Liver (tissue), 8 donors: ENCODE measurements at regions not wholly inside any gene's neighbourhood (a gene's known extent, or its start where the extent isn't known, plus 50 kb on each side); places are given as distances from the start of the nearest gene placed in this dataset.

Source experiments
- DNase-seq: peaks from one replicate; pipeline ENCODE4 v3.0.0-alpha.2; 2017; ENCODE audit warnings: low spot score
- H3K27ac ChIP-seq, 2 donors: one replicate each; pipeline ENCODE4 v1.7.0; 2013; ENCODE audit warnings: inconsistent platforms in 2 of 2, low read length in 2 of 2, control low read depth in 1 of 2, low read depth in 1 of 2, mild to moderate bottlenecking in 1 of 2
- H3K27me3 ChIP-seq, 4 donors: one replicate each; pipeline versions ENCODE4 v1.6.1 to v1.7.0; 2013; ENCODE audit warnings: low read length in 3 of 4, inconsistent platforms in 1 of 4, mild to moderate bottlenecking in 1 of 4, moderate library complexity in 1 of 4; ENCODE audit not compliant: control insufficient read depth in 4 of 4, insufficient read depth in 4 of 4
- H3K36me3 ChIP-seq, 4 donors: one replicate each; pipeline versions ENCODE4 v1.6.1 to v1.7.0; 2013; ENCODE audit warnings: low read length in 3 of 4, mild to moderate bottlenecking in 3 of 4, low read depth in 1 of 4, moderate library complexity in 1 of 4; ENCODE audit not compliant: control insufficient read depth in 4 of 4, insufficient read depth in 3 of 4
- H3K4me1 ChIP-seq, 4 donors: one replicate each; pipeline versions ENCODE4 v1.6.1 to v1.7.0; 2013; ENCODE audit warnings: low read length in 3 of 4, mild to moderate bottlenecking in 3 of 4, moderate library complexity in 1 of 4; ENCODE audit not compliant: control insufficient read depth in 4 of 4, insufficient read depth in 4 of 4
- H3K4me3 ChIP-seq, 3 donors: one replicate each; pipeline versions ENCODE4 v1.6.1 to v1.7.0; 2013; ENCODE audit warnings: low read length in 3 of 3, control low read depth in 1 of 3, low read depth in 1 of 3, mild to moderate bottlenecking in 1 of 3
- H3K9ac ChIP-seq, 2 donors: one replicate each; pipeline ENCODE4 v1.7.0; 2013; ENCODE audit warnings: low read length in 2 of 2, mild to moderate bottlenecking in 2 of 2, moderate library complexity in 2 of 2, control low read depth in 1 of 2, low read depth in 1 of 2
- H3K9me3 ChIP-seq, 4 donors: one replicate each; pipeline versions ENCODE4 v1.6.1 to v1.7.0; 2013; ENCODE audit warnings: low read length in 3 of 4; ENCODE audit not compliant: control insufficient read depth in 4 of 4
- EGR1 ChIP-seq, 2 donors: IDR thresholded peaks; 2 replicates each; pipeline ENCODE4 v1.6.1; 2016 to 2018; ENCODE audit warnings: antibody characterized with exemption in 2 of 2, low read depth in 2 of 2
- FOXA1 ChIP-seq: IDR thresholded peaks from 2 replicates; pipeline ENCODE4 v1.6.1; 2016; ENCODE audit warnings: antibody characterized with exemption
- FOXA2 ChIP-seq: IDR thresholded peaks from 2 replicates; pipeline ENCODE4 v1.6.1; 2016; ENCODE audit warnings: antibody characterized with exemption
- GABPA ChIP-seq, 2 donors: IDR thresholded peaks in 1 of 2; conservative IDR thresholded peaks in 1 of 2; 2 replicates each; pipeline ENCODE4 v1.6.1; 2016; ENCODE audit warnings: antibody characterized with exemption in 2 of 2, mild to moderate bottlenecking in 1 of 2, moderate library complexity in 1 of 2
- HNF4A ChIP-seq, 2 donors: conservative IDR thresholded peaks; 2 replicates each; pipeline ENCODE4 v1.6.1; 2016; ENCODE audit warnings: antibody characterized with exemption in 2 of 2, mild to moderate bottlenecking in 2 of 2
- HNF4G ChIP-seq: IDR thresholded peaks from 2 replicates; pipeline ENCODE4 v1.6.1; 2016; ENCODE audit warnings: antibody characterized with exemption
- JUND ChIP-seq, 2 donors: IDR thresholded peaks; 2 replicates each; pipeline ENCODE4 v1.6.1; 2016; ENCODE audit warnings: antibody characterized with exemption in 2 of 2
- MAX ChIP-seq: IDR thresholded peaks from 2 replicates; pipeline ENCODE4 v1.6.1; 2016; ENCODE audit warnings: antibody characterized with exemption
- NR2F2 ChIP-seq: IDR thresholded peaks from 2 replicates; pipeline ENCODE4 v1.6.1; 2016; ENCODE audit warnings: antibody characterized with exemption
- RAD21 ChIP-seq, 2 donors: IDR thresholded peaks; 2 replicates each; pipeline ENCODE4 v1.6.1; 2016; ENCODE audit warnings: antibody characterized with exemption in 2 of 2, mild to moderate bottlenecking in 2 of 2
- RXRA ChIP-seq, 2 donors: IDR thresholded peaks; 2 replicates each; pipeline ENCODE4 v1.6.1; 2017 to 2018; ENCODE audit warnings: antibody characterized with exemption in 2 of 2, mild to moderate bottlenecking in 1 of 2
- SP1 ChIP-seq: IDR thresholded peaks from 2 replicates; pipeline ENCODE4 v1.6.1; 2018; ENCODE audit warnings: antibody characterized with exemption, mild to moderate bottlenecking
- TAF1 ChIP-seq: conservative IDR thresholded peaks from 2 replicates; pipeline ENCODE4 v1.6.1; 2016; ENCODE audit warnings: antibody characterized with exemption, mild to moderate bottlenecking
- YY1 ChIP-seq: IDR thresholded peaks from 2 replicates; pipeline ENCODE4 v1.6.1; 2016; ENCODE audit warnings: antibody characterized with exemption, mild to moderate bottlenecking
- WGBS: extraction: QIAGEN DNeasy Blood & Tissue Kit; methylation state at CpG from one replicate; pipeline ENCODE4 v1.1.7; 2013; 5-methylcytosine and 5-hydroxymethylcytosine counted together
- TF ChIP-seq, protein P1 (sequence below): fragments of 150-350 bp; IDR thresholded peaks from 2 replicates; pipeline ENCODE4 v1.5.1; 2017; ENCODE audit warnings: improper control_type of control experiment, low read depth, low read length; ENCODE audit not compliant: missing input control
- TF ChIP-seq, protein P2 (sequence below): IDR thresholded peaks from 2 replicates; pipeline ENCODE4 v1.6.1; 2016; ENCODE audit warnings: antibody characterized with exemption, mild to moderate bottlenecking
- TF ChIP-seq, protein P3 (sequence below): IDR thresholded peaks from 2 replicates; pipeline ENCODE4 v1.6.1; 2016; ENCODE audit warnings: antibody characterized with exemption
- TF ChIP-seq, protein P4 (sequence below): IDR thresholded peaks from 2 replicates; pipeline ENCODE4 v1.6.1; 2016; ENCODE audit warnings: antibody characterized with exemption
- donor health status: healthy.
- donor health status: healthy.
- donor health status: healthy.
- donor health status: healthy.
- donor health status: healthy.

- peak overlapping the region; percentile 56 to 92 for H3K9ac ChIP-seq
- no peaks in the 10 kb centered on the region for H3K27me3 ChIP-seq
- no peaks in the 10 kb centered on the region for H3K9me3 ChIP-seq
- no peaks in the 10 kb centered on the region for H3K36me3 ChIP-seq
- DNase-seq = no peak
- peak overlapping the region; percentile 91 to 92 for H3K27ac ChIP-seq
- 24% methylated on average over 9 of the region's 9 CpGs for WGBS
- H3K4me1 ChIP-seq = peaks cover 6 to 38% (median 18%) of the 10 kb centered on the region in 4 donors
- peak overlapping the region; percentile 0 to 29 (median 12) for H3K4me3 ChIP-seq
- no peak for TF ChIP-seq JUND (IDR thresholded peaks at IDR 0.05)
- TF ChIP-seq, protein P1, sequence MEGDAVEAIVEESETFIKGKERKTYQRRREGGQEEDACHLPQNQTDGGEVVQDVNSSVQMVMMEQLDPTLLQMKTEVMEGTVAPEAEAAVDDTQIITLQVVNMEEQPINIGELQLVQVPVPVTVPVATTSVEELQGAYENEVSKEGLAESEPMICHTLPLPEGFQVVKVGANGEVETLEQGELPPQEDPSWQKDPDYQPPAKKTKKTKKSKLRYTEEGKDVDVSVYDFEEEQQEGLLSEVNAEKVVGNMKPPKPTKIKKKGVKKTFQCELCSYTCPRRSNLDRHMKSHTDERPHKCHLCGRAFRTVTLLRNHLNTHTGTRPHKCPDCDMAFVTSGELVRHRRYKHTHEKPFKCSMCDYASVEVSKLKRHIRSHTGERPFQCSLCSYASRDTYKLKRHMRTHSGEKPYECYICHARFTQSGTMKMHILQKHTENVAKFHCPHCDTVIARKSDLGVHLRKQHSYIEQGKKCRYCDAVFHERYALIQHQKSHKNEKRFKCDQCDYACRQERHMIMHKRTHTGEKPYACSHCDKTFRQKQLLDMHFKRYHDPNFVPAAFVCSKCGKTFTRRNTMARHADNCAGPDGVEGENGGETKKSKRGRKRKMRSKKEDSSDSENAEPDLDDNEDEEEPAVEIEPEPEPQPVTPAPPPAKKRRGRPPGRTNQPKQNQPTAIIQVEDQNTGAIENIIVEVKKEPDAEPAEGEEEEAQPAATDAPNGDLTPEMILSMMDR = no peak
- TF ChIP-seq RXRA (IDR thresholded peaks at IDR 0.05) = peak; percentile 2 to 36
- TF ChIP-seq FOXA2 = no peak
- TF ChIP-seq RAD21 (IDR thresholded peaks at IDR 0.05) = peak; percentile 2 to 14
- TF ChIP-seq, protein P2, sequence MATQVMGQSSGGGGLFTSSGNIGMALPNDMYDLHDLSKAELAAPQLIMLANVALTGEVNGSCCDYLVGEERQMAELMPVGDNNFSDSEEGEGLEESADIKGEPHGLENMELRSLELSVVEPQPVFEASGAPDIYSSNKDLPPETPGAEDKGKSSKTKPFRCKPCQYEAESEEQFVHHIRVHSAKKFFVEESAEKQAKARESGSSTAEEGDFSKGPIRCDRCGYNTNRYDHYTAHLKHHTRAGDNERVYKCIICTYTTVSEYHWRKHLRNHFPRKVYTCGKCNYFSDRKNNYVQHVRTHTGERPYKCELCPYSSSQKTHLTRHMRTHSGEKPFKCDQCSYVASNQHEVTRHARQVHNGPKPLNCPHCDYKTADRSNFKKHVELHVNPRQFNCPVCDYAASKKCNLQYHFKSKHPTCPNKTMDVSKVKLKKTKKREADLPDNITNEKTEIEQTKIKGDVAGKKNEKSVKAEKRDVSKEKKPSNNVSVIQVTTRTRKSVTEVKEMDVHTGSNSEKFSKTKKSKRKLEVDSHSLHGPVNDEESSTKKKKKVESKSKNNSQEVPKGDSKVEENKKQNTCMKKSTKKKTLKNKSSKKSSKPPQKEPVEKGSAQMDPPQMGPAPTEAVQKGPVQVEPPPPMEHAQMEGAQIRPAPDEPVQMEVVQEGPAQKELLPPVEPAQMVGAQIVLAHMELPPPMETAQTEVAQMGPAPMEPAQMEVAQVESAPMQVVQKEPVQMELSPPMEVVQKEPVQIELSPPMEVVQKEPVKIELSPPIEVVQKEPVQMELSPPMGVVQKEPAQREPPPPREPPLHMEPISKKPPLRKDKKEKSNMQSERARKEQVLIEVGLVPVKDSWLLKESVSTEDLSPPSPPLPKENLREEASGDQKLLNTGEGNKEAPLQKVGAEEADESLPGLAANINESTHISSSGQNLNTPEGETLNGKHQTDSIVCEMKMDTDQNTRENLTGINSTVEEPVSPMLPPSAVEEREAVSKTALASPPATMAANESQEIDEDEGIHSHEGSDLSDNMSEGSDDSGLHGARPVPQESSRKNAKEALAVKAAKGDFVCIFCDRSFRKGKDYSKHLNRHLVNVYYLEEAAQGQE = no peak
- TF ChIP-seq HNF4G = no peak
- no peak for TF ChIP-seq EGR1 (IDR thresholded peaks at IDR 0.05; ENCODE audit: low read depth in 2 of 2)
- no peak for TF ChIP-seq NR2F2
- TF ChIP-seq FOXA1 = no peak
- TF ChIP-seq SP1 = peak; percentile 44
- TF ChIP-seq, protein P3, sequence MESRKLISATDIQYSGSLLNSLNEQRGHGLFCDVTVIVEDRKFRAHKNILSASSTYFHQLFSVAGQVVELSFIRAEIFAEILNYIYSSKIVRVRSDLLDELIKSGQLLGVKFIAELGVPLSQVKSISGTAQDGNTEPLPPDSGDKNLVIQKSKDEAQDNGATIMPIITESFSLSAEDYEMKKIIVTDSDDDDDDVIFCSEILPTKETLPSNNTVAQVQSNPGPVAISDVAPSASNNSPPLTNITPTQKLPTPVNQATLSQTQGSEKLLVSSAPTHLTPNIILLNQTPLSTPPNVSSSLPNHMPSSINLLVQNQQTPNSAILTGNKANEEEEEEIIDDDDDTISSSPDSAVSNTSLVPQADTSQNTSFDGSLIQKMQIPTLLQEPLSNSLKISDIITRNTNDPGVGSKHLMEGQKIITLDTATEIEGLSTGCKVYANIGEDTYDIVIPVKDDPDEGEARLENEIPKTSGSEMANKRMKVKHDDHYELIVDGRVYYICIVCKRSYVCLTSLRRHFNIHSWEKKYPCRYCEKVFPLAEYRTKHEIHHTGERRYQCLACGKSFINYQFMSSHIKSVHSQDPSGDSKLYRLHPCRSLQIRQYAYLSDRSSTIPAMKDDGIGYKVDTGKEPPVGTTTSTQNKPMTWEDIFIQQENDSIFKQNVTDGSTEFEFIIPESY = no peak
- peak; percentile 5 for TF ChIP-seq TAF1
- TF ChIP-seq GABPA (IDR thresholded peaks at IDR 0.05 in 1 of 2, conservative IDR thresholded peaks at IDR 0.05 in 1 of 2) = no peak
- TF ChIP-seq, protein P4, sequence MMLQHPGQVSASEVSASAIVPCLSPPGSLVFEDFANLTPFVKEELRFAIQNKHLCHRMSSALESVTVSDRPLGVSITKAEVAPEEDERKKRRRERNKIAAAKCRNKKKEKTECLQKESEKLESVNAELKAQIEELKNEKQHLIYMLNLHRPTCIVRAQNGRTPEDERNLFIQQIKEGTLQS = no peak
- TF ChIP-seq MAX = no peak
- TF ChIP-seq YY1 = peak; percentile 53
- TF ChIP-seq HNF4A (conservative IDR thresholded peaks at IDR 0.05) = no peak
Measured at GRCh38 chr13:109685203-109685602, 101.2 kb downstream of the IRS2 start.
